Liver (tissue), 3 donors: ENCODE measurements at regions not wholly inside any gene's neighbourhood (a gene's known extent, or its start where the extent isn't known, plus 50 kb on each side); places are given as distances from the start of the nearest gene placed in this dataset.

Experiments
- FOXA1 ChIP-seq: IDR thresholded peaks from 2 replicates; pipeline ENCODE4 v1.6.1; 2016; ENCODE audit warnings: antibody characterized with exemption
- GABPA ChIP-seq, 2 donors: IDR thresholded peaks in 1 of 2; conservative IDR thresholded peaks in 1 of 2; 2 replicates each; pipeline ENCODE4 v1.6.1; 2016; ENCODE audit warnings: antibody characterized with exemption in 2 of 2, mild to moderate bottlenecking in 1 of 2, moderate library complexity in 1 of 2
- HNF4A ChIP-seq, 2 donors: conservative IDR thresholded peaks; 2 replicates each; pipeline ENCODE4 v1.6.1; 2016; ENCODE audit warnings: antibody characterized with exemption in 2 of 2, mild to moderate bottlenecking in 2 of 2
- JUND ChIP-seq, 2 donors: IDR thresholded peaks; 2 replicates each; pipeline ENCODE4 v1.6.1; 2016; ENCODE audit warnings: antibody characterized with exemption in 2 of 2
- RAD21 ChIP-seq, 2 donors: IDR thresholded peaks; 2 replicates each; pipeline ENCODE4 v1.6.1; 2016; ENCODE audit warnings: antibody characterized with exemption in 2 of 2, mild to moderate bottlenecking in 2 of 2
- YY1 ChIP-seq: IDR thresholded peaks from 2 replicates; pipeline ENCODE4 v1.6.1; 2016; ENCODE audit warnings: antibody characterized with exemption, mild to moderate bottlenecking
- TF ChIP-seq, protein P1 (sequence below): fragments of 150-350 bp; IDR thresholded peaks from 2 replicates; pipeline ENCODE4 v1.5.1; 2017; ENCODE audit warnings: improper control_type of control experiment, low read depth, low read length; ENCODE audit not compliant: missing input control
- TF ChIP-seq, protein P2 (sequence below): IDR thresholded peaks from 2 replicates; pipeline ENCODE4 v1.6.1; 2016; ENCODE audit warnings: antibody characterized with exemption
- TF ChIP-seq, protein P3 (sequence below): IDR thresholded peaks from 2 replicates; pipeline ENCODE4 v1.6.1; 2016; ENCODE audit warnings: antibody characterized with exemption
- TF ChIP-seq, protein P4 (sequence below): IDR thresholded peaks from 2 replicates; pipeline ENCODE4 v1.6.1; 2016; ENCODE audit warnings: antibody characterized with exemption, mild to moderate bottlenecking
- donor health status: healthy.
- donor health status: healthy.

DNA sequence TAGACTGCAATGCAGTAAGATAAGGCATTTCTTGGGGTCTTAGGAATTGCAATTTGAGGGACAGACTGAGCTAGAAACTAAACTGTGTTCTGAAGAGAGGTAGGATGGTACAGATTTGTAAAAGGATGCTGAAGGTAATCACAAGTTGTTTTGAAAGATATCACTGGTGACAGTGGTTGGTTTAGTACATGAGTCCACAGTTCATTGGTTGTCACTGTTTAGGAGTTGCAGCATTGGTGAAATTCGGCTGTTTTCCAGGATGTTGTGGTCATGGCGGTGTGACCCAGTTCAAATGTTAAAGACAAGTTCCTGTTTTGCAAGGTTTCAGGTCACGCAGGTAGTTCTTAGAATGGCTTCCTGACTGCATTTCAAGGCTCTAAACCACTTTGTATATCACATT lies 292.8 kb upstream of the B3GALT2 start:
- TF ChIP-seq RAD21 (IDR thresholded peaks at IDR 0.05), result peak in 1 of 2 donors; percentile 9
- TF ChIP-seq, protein P1, sequence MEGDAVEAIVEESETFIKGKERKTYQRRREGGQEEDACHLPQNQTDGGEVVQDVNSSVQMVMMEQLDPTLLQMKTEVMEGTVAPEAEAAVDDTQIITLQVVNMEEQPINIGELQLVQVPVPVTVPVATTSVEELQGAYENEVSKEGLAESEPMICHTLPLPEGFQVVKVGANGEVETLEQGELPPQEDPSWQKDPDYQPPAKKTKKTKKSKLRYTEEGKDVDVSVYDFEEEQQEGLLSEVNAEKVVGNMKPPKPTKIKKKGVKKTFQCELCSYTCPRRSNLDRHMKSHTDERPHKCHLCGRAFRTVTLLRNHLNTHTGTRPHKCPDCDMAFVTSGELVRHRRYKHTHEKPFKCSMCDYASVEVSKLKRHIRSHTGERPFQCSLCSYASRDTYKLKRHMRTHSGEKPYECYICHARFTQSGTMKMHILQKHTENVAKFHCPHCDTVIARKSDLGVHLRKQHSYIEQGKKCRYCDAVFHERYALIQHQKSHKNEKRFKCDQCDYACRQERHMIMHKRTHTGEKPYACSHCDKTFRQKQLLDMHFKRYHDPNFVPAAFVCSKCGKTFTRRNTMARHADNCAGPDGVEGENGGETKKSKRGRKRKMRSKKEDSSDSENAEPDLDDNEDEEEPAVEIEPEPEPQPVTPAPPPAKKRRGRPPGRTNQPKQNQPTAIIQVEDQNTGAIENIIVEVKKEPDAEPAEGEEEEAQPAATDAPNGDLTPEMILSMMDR, result no peak
- TF ChIP-seq GABPA (IDR thresholded peaks at IDR 0.05 in 1 of 2, conservative IDR thresholded peaks at IDR 0.05 in 1 of 2), result peak in 1 of 2 donors; percentile 16
- TF ChIP-seq, protein P2, sequence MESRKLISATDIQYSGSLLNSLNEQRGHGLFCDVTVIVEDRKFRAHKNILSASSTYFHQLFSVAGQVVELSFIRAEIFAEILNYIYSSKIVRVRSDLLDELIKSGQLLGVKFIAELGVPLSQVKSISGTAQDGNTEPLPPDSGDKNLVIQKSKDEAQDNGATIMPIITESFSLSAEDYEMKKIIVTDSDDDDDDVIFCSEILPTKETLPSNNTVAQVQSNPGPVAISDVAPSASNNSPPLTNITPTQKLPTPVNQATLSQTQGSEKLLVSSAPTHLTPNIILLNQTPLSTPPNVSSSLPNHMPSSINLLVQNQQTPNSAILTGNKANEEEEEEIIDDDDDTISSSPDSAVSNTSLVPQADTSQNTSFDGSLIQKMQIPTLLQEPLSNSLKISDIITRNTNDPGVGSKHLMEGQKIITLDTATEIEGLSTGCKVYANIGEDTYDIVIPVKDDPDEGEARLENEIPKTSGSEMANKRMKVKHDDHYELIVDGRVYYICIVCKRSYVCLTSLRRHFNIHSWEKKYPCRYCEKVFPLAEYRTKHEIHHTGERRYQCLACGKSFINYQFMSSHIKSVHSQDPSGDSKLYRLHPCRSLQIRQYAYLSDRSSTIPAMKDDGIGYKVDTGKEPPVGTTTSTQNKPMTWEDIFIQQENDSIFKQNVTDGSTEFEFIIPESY, result no peak
- TF ChIP-seq YY1, result no peak
- TF ChIP-seq, protein P3, sequence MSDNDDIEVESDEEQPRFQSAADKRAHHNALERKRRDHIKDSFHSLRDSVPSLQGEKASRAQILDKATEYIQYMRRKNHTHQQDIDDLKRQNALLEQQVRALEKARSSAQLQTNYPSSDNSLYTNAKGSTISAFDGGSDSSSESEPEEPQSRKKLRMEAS, result no peak
- TF ChIP-seq, protein P4, sequence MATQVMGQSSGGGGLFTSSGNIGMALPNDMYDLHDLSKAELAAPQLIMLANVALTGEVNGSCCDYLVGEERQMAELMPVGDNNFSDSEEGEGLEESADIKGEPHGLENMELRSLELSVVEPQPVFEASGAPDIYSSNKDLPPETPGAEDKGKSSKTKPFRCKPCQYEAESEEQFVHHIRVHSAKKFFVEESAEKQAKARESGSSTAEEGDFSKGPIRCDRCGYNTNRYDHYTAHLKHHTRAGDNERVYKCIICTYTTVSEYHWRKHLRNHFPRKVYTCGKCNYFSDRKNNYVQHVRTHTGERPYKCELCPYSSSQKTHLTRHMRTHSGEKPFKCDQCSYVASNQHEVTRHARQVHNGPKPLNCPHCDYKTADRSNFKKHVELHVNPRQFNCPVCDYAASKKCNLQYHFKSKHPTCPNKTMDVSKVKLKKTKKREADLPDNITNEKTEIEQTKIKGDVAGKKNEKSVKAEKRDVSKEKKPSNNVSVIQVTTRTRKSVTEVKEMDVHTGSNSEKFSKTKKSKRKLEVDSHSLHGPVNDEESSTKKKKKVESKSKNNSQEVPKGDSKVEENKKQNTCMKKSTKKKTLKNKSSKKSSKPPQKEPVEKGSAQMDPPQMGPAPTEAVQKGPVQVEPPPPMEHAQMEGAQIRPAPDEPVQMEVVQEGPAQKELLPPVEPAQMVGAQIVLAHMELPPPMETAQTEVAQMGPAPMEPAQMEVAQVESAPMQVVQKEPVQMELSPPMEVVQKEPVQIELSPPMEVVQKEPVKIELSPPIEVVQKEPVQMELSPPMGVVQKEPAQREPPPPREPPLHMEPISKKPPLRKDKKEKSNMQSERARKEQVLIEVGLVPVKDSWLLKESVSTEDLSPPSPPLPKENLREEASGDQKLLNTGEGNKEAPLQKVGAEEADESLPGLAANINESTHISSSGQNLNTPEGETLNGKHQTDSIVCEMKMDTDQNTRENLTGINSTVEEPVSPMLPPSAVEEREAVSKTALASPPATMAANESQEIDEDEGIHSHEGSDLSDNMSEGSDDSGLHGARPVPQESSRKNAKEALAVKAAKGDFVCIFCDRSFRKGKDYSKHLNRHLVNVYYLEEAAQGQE, result no peak
- no peak for TF ChIP-seq JUND (IDR thresholded peaks at IDR 0.05)
- TF ChIP-seq FOXA1, result no peak
- peak in 1 of 2 donors; percentile 50 for TF ChIP-seq HNF4A (conservative IDR thresholded peaks at IDR 0.05)
